Body of pancreas (tissue), 4 donors: ENCODE measurements at regions not wholly inside any gene's neighbourhood (a gene's known extent, or its start where the extent isn't known, plus 50 kb on each side); places are given as distances from the start of the nearest gene placed in this dataset.

ENCODE experiments used
- CTCF ChIP-seq, 7 experiments: fragments of 450-650 bp in 4 of 7; fragments of 200-600 bp in 3 of 7; sonication (generic) in 3 of 7; IDR thresholded peaks; one replicate each; pipeline ENCODE4 v1.5.1; 2016 to 2019; ENCODE audit warnings: antibody characterized with exemption in 7 of 7
- POLR2A ChIP-seq, 3 donors: fragments of 450-650 bp; IDR thresholded peaks; one replicate each; pipeline ENCODE4 v1.6.1; 2016; ENCODE audit warnings: antibody characterized with exemption in 3 of 3, mild to moderate bottlenecking in 2 of 3

GRCh38 chr18:76670564-76671288, 151.6 kb upstream of the ZNF236 start:
- TF ChIP-seq POLR2A (IDR thresholded peaks at IDR 0.05): no peak
- TF ChIP-seq CTCF (IDR thresholded peaks at IDR 0.05): no peak
